H9 (cell line): ENCODE measurements at regions not wholly inside any gene's neighbourhood (a gene's known extent, or its start where the extent isn't known, plus 50 kb on each side); places are given as distances from the start of the nearest gene placed in this dataset.

Experiments used
- DNase-seq: peaks from one replicate; pipeline ENCODE4 v3.0.0-alpha.2; 2017
- H2AFZ ChIP-seq: one replicate; pipeline ENCODE4 v1.6.1; 2013; ENCODE audit warnings: mild to moderate bottlenecking, low read length, control low read depth, moderate library complexity
- H2AK5ac ChIP-seq: 2 replicates; pipeline ENCODE4 v1.6.1; 2013; ENCODE audit warnings: low read length, control low read depth, mixed read lengths; ENCODE audit not compliant: insufficient read length
- H2BK120ac ChIP-seq: one replicate; pipeline ENCODE4 v1.6.1; 2013; ENCODE audit warnings: low read depth, mild to moderate bottlenecking, low read length, control low read depth, inconsistent platforms; ENCODE audit not compliant: poor library complexity, severe bottlenecking
- H2BK12ac ChIP-seq: 2 replicates; pipeline ENCODE4 v1.6.1; 2013; ENCODE audit warnings: low read length, control low read depth, mixed read lengths, low read depth; ENCODE audit not compliant: insufficient read length
- H2BK15ac ChIP-seq: 2 replicates; pipeline ENCODE4 v1.6.1; 2013; ENCODE audit warnings: low read depth, low read length, control low read depth
- H2BK20ac ChIP-seq: one replicate; pipeline ENCODE4 v1.6.1; 2013; ENCODE audit warnings: low read depth, mild to moderate bottlenecking, low read length, control low read depth, inconsistent platforms; ENCODE audit not compliant: poor library complexity, severe bottlenecking
- H2BK5ac ChIP-seq: 2 replicates; pipeline ENCODE4 v1.6.1; 2013; ENCODE audit warnings: low read length, control low read depth, mixed read lengths; ENCODE audit not compliant: insufficient read length
- H3K14ac ChIP-seq: 2 replicates; pipeline ENCODE4 v1.6.1; 2013; ENCODE audit warnings: low read length, control low read depth; ENCODE audit not compliant: insufficient read depth
- H3K18ac ChIP-seq: 2 replicates; pipeline ENCODE4 v1.6.1; 2013; ENCODE audit warnings: low read depth, mild to moderate bottlenecking, mixed read lengths, low read length, control low read depth; ENCODE audit not compliant: insufficient read length
- H3K23ac ChIP-seq: 2 replicates; pipeline ENCODE4 v1.6.1; 2013; ENCODE audit warnings: low read length, control low read depth, mixed read lengths, low read depth; ENCODE audit not compliant: insufficient read length
- H3K23me2 ChIP-seq: 2 replicates; pipeline ENCODE4 v1.6.1; 2013; ENCODE audit warnings: low read depth, mild to moderate bottlenecking, mixed read lengths, low read length, control low read depth; ENCODE audit not compliant: insufficient read length, poor library complexity, severe bottlenecking
- H3K27ac ChIP-seq: 2 replicates; pipeline ENCODE4 v1.5.1; 2013; ENCODE audit warnings: low read length, control low read depth, mixed read lengths, low read depth; ENCODE audit not compliant: insufficient read length
- H3K27me3 ChIP-seq: 2 replicates; pipeline ENCODE4 v1.6.1; 2013; ENCODE audit warnings: low read length, control low read depth, inconsistent platforms; ENCODE audit not compliant: insufficient read depth
- H3K4ac ChIP-seq: 2 replicates; pipeline ENCODE4 v1.6.1; 2013; ENCODE audit warnings: low read depth, mild to moderate bottlenecking, control low read depth, inconsistent platforms, low read length, moderate library complexity
- H3K4me1 ChIP-seq: 2 replicates; pipeline ENCODE4 v1.6.1; 2013; ENCODE audit warnings: low read length, control low read depth, inconsistent platforms; ENCODE audit not compliant: insufficient read depth
- H3K4me2 ChIP-seq: 2 replicates; pipeline ENCODE4 v1.6.1; 2013; ENCODE audit warnings: low read length, control low read depth, mixed read lengths; ENCODE audit not compliant: insufficient read length, insufficient read depth
- H3K56ac ChIP-seq: 2 replicates; pipeline ENCODE4 v1.6.1; 2013; ENCODE audit warnings: low read depth, mild to moderate bottlenecking, mixed read lengths, low read length, control low read depth; ENCODE audit not compliant: insufficient read length
- H3K79me1 ChIP-seq: 2 replicates; pipeline ENCODE4 v1.6.1; 2013; ENCODE audit warnings: low read depth, mild to moderate bottlenecking, moderate library complexity, low read length, control low read depth, inconsistent platforms; ENCODE audit not compliant: insufficient read depth, poor library complexity, severe bottlenecking
- H3K79me2 ChIP-seq: 2 replicates; pipeline ENCODE4 v1.6.1; 2013; ENCODE audit warnings: low read length, control low read depth, inconsistent platforms; ENCODE audit not compliant: insufficient read depth
- H3K9ac ChIP-seq: 2 replicates; pipeline ENCODE4 v1.6.1; 2013; ENCODE audit warnings: low read length, control low read depth, mixed read lengths; ENCODE audit not compliant: insufficient read length; ENCODE audit errors: extremely low read depth
- H3K9me3 ChIP-seq: one replicate; pipeline ENCODE4 v1.6.1; 2013; ENCODE audit warnings: low read depth, low read length, inconsistent platforms; ENCODE audit not compliant: control insufficient read depth
- H3T11ph ChIP-seq: one replicate; pipeline ENCODE4 v1.6.1; 2013; ENCODE audit warnings: mild to moderate bottlenecking, low read length, control low read depth, inconsistent platforms
- H4K20me1 ChIP-seq: one replicate; pipeline ENCODE4 v1.6.1; 2013; ENCODE audit not compliant: control insufficient read depth, insufficient read length, insufficient read depth
- H4K5ac ChIP-seq: 2 replicates; pipeline ENCODE4 v1.6.1; 2013; ENCODE audit warnings: low read depth, mild to moderate bottlenecking, mixed read lengths, low read length, control low read depth; ENCODE audit not compliant: insufficient read length
- H4K8ac ChIP-seq: replicated peaks from 2 replicates; pipeline ENCODE4 v1.6.1; 2013; ENCODE audit warnings: low read length, control low read depth, mixed read lengths, low read depth; ENCODE audit not compliant: insufficient read length
- H4K91ac ChIP-seq: 2 replicates; pipeline ENCODE4 v1.6.1; 2013; ENCODE audit warnings: low read depth, mild to moderate bottlenecking, moderate library complexity, mixed read lengths, low read length, control low read depth; ENCODE audit not compliant: insufficient read length
- H3K27ac Mint-ChIP-seq, 3 experiments: 2 replicates in 2 of 3; 3 replicates in 1 of 3; pipeline ENCODE4 v1.8.0; 2020 to 2021; ENCODE audit warnings: mixed read lengths in 3 of 3, mild to moderate bottlenecking in 1 of 3, moderate library complexity in 1 of 3
- H3K27me3 Mint-ChIP-seq: 2 replicates; pipeline ENCODE4 v1.8.0; 2021; ENCODE audit warnings: low read depth, mild to moderate bottlenecking, moderate library complexity, mixed read lengths
- H3K36me3 Mint-ChIP-seq, 3 experiments: 2 replicates in 2 of 3; 3 replicates in 1 of 3; pipeline ENCODE4 v1.8.0; 2020 to 2021; ENCODE audit warnings: low read depth in 3 of 3, mixed read lengths in 3 of 3; ENCODE audit not compliant: insufficient read depth in 1 of 3
- H3K4me1 Mint-ChIP-seq, 2 experiments: 2 replicates each; pipeline ENCODE4 v1.8.0; 2020; ENCODE audit warnings: mixed read lengths in 2 of 2
- H3K4me3 Mint-ChIP-seq, 2 experiments: 2 replicates in 1 of 2; 3 replicates in 1 of 2; pipeline ENCODE4 v1.8.0; 2020 to 2021; ENCODE audit warnings: mild to moderate bottlenecking in 2 of 2, mixed read lengths in 2 of 2, moderate library complexity in 1 of 2
- H3K9me3 Mint-ChIP-seq, 2 experiments: 2 replicates in 1 of 2; 3 replicates in 1 of 2; pipeline ENCODE4 v1.8.0; 2020; ENCODE audit warnings: mild to moderate bottlenecking in 2 of 2, mixed read lengths in 2 of 2, moderate library complexity in 1 of 2
- WGBS: extraction: QIAGEN DNeasy Blood & Tissue Kit; methylation state at CpG from one replicate; pipeline ENCODE4 v1.1.7; 2013; ENCODE audit warnings: missing lambda C conversion rate, low lambda C conversion rate, mixed read lengths; ENCODE audit not compliant: insufficient read length; ENCODE audit errors: extremely low coverage; 5-methylcytosine and 5-hydroxymethylcytosine counted together
- TF ChIP-seq, protein P1 (sequence below): fragments of 200-600 bp; sonication (generic); conservative IDR thresholded peaks from 3 replicates; pipeline ENCODE4 v1.8.0; 2021; ENCODE audit warnings: antibody characterized with exemption, mild to moderate bottlenecking

- H3K9me3 Mint-ChIP-seq = peaks cover 14 to 17% of the 10 kb centered on the region in 2 experiments
- Histone ChIP-seq H3K9me3 (no peaks in the 10 kb centered on the region), H3K4ac (no peak overlapping the region), H3T11ph (no peak overlapping the region), H3K4me2 (no peak overlapping the region), H2BK5ac (no peak overlapping the region), H3K9ac (no peak overlapping the region), H4K8ac (no peak overlapping the region), H3K27me3 (no peaks in the 10 kb centered on the region), H2BK15ac (no peak overlapping the region), H2AK5ac (no peak overlapping the region), H3K23me2 (no peaks in the 10 kb centered on the region), H3K79me1 (no peaks in the 10 kb centered on the region), H2AFZ (no peak overlapping the region), H4K5ac (no peak overlapping the region), H3K18ac (no peak overlapping the region), H2BK120ac (no peak overlapping the region), H3K56ac (no peak overlapping the region), H3K4me1 (0 out of 2 replicates have a peak, but pooled peaks cover 2% of the 10 kb centered on the region), H2BK20ac (no peak overlapping the region), H3K14ac (no peak overlapping the region), H2BK12ac (no peak overlapping the region), H3K79me2 (no peaks in the 10 kb centered on the region), H3K27ac (no peak overlapping the region), H4K91ac (no peak overlapping the region), H3K23ac (no peak overlapping the region), H4K20me1 (no peaks in the 10 kb centered on the region)
- H3K27ac Mint-ChIP-seq = peak overlapping the region; percentile 2 to 87 (median 71); a peak in 4 of 7 replicates
- H3K4me3 Mint-ChIP-seq = peak overlapping the region in 1 of 2 experiments; percentile 2; a peak in 1 of 5 replicates
- TF ChIP-seq, protein P1, sequence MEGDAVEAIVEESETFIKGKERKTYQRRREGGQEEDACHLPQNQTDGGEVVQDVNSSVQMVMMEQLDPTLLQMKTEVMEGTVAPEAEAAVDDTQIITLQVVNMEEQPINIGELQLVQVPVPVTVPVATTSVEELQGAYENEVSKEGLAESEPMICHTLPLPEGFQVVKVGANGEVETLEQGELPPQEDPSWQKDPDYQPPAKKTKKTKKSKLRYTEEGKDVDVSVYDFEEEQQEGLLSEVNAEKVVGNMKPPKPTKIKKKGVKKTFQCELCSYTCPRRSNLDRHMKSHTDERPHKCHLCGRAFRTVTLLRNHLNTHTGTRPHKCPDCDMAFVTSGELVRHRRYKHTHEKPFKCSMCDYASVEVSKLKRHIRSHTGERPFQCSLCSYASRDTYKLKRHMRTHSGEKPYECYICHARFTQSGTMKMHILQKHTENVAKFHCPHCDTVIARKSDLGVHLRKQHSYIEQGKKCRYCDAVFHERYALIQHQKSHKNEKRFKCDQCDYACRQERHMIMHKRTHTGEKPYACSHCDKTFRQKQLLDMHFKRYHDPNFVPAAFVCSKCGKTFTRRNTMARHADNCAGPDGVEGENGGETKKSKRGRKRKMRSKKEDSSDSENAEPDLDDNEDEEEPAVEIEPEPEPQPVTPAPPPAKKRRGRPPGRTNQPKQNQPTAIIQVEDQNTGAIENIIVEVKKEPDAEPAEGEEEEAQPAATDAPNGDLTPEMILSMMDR = no peak
- H3K4me1 Mint-ChIP-seq = peaks cover 31 to 33% of the 10 kb centered on the region in 2 experiments
- DNase-seq = peak; percentile 59
- peaks cover 4 to 21% (median 4%) of the 10 kb centered on the region in 3 experiments; a peak in 5 of 7 replicates for H3K36me3 Mint-ChIP-seq
- peaks cover 9% of the 10 kb centered on the region for H3K27me3 Mint-ChIP-seq
- no CpG with 5 or more reads among the region's 25 CpGs for WGBS
Observed at GRCh38 chr20:50415516-50416268, 94.5 kb upstream of the PTPN1 start.
